H1 (cell line): ENCODE measurements at regions not wholly inside any gene's neighbourhood (a gene's known extent, or its start where the extent isn't known, plus 50 kb on each side); places are given as distances from the start of the nearest gene placed in this dataset.

Experiments used
- ATF3 ChIP-seq: IDR thresholded peaks from 2 replicates; pipeline ENCODE4 v1.6.1; 2011; ENCODE audit warnings: low read depth, mild to moderate bottlenecking, low read length; ENCODE audit not compliant: insufficient read depth
- JUND ChIP-seq: IDR thresholded peaks from 2 replicates; pipeline ENCODE4 v1.6.1; 2011; ENCODE audit warnings: mild to moderate bottlenecking, improper control_type of control experiment, low read length
- PHF8 ChIP-seq: fragments of 200-600 bp; sonication (generic); conservative IDR thresholded peaks from 2 replicates; pipeline ENCODE4 v1.7.1; 2012; ENCODE audit warnings: low read depth, mild to moderate bottlenecking, inconsistent platforms, low read length, moderate library complexity
- POLR2A ChIP-seq, 2 experiments: IDR thresholded peaks; 1 replicate in 1 of 2; 2 replicates in 1 of 2; pipeline ENCODE4 v1.6.1; 2011; ENCODE audit warnings: low read depth in 2 of 2, low read length in 2 of 2, mild to moderate bottlenecking in 2 of 2; ENCODE audit errors: control extremely low read depth in 1 of 2

- TF ChIP-seq PHF8 (no peak), JUND (no peak), POLR2A (IDR thresholded peaks at IDR 0.05; ENCODE audit: control extremely low read depth in 1 of 2, low read depth in 2 of 2, low read length in 2 of 2) (no peak), ATF3 (no peak)
These were observed 328.7 kb downstream of the MTX2 start (continued) for GRCh38 chr2:176597916-176598315.
